ENCODE measurements at regions not wholly inside any gene's neighbourhood (a gene's known extent, or its start where the extent isn't known, plus 50 kb on each side); places are given as distances from the start of the nearest gene placed in this dataset.

DNA sequence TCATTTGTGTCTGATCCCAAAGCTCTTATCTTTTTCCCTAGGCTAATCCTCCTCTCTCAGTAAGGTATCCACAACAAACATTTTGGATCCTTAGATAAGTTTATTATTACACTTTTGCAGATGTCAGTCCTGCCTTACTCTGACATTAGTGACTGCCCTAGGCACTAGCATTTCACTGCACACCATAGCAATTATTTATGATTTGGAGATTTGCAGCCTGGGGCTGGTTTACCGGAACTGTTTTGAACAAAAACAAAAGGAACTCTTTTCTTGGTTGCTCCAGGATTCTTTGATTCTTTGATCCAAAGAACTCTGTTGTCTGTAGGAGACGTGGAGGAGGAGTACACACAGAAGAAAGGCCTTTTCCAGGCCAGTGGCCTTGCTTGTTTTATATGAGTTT, 80.4 kb downstream of the EDNRB start:
- H3K36me3 ChIP-seq (ENCODE audit: low read depth, missing control alignments): no peaks in the 10 kb centered on the region
- 75 to 81% methylated on average over 2 of the region's 2 CpGs for WGBS, 2 donors
- no peak for TF ChIP-seq POLR2A (IDR thresholded peaks at IDR 0.05)
- TF ChIP-seq, protein P1, sequence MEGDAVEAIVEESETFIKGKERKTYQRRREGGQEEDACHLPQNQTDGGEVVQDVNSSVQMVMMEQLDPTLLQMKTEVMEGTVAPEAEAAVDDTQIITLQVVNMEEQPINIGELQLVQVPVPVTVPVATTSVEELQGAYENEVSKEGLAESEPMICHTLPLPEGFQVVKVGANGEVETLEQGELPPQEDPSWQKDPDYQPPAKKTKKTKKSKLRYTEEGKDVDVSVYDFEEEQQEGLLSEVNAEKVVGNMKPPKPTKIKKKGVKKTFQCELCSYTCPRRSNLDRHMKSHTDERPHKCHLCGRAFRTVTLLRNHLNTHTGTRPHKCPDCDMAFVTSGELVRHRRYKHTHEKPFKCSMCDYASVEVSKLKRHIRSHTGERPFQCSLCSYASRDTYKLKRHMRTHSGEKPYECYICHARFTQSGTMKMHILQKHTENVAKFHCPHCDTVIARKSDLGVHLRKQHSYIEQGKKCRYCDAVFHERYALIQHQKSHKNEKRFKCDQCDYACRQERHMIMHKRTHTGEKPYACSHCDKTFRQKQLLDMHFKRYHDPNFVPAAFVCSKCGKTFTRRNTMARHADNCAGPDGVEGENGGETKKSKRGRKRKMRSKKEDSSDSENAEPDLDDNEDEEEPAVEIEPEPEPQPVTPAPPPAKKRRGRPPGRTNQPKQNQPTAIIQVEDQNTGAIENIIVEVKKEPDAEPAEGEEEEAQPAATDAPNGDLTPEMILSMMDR (IDR thresholded peaks at IDR 0.05): no peak
- H3K9me3 ChIP-seq: no peaks in the 10 kb centered on the region
- H3K4me1 ChIP-seq: no peaks in the 10 kb centered on the region
- intact Hi-C loops (cut with DNase I; ENCODE audit: low total_unique reads): no loop called here
- no peak overlapping the region for H3K27ac ChIP-seq
- no peaks in the 10 kb centered on the region for H3K27me3 ChIP-seq
- H3K4me3 ChIP-seq: no peak overlapping the region
- no peak for DNase-seq

DNA sequence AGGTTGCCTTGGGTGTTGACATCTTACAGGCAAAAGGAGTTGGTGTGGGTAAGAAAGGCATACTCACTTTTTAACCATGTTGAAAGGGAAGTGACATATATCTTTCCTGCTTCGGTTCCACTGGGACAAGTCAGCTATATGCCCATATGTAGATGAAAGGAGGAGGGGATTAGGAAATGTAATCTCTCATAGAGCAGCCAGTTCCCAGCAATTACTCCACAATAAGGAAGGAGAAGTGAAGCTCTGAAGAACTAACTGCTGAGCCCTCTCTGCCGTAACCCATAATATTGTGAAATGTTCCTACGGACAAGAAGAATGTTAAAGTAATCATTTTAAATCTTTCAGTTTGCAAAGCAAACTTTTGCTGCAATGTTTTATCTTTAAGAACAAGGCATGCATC, 82.2 kb downstream of the EDNRB start:
- Histone ChIP-seq H3K36me3 (ENCODE audit: low read depth, missing control alignments) (no peaks in the 10 kb centered on the region), H3K4me1 (no peaks in the 10 kb centered on the region), H3K27ac (no peak overlapping the region), H3K4me3 (no peak overlapping the region), H3K9me3 (no peaks in the 10 kb centered on the region), H3K27me3 (no peaks in the 10 kb centered on the region)
- WGBS, 2 donors: 84 to 89% methylated on average over 3 of the region's 3 CpGs
- intact Hi-C loops (cut with DNase I; ENCODE audit: low total_unique reads): no loop called here
- no peak for DNase-seq
- no peak for TF ChIP-seq POLR2A (IDR thresholded peaks at IDR 0.05)
- TF ChIP-seq, protein P1 (IDR thresholded peaks at IDR 0.05): no peak

DNA sequence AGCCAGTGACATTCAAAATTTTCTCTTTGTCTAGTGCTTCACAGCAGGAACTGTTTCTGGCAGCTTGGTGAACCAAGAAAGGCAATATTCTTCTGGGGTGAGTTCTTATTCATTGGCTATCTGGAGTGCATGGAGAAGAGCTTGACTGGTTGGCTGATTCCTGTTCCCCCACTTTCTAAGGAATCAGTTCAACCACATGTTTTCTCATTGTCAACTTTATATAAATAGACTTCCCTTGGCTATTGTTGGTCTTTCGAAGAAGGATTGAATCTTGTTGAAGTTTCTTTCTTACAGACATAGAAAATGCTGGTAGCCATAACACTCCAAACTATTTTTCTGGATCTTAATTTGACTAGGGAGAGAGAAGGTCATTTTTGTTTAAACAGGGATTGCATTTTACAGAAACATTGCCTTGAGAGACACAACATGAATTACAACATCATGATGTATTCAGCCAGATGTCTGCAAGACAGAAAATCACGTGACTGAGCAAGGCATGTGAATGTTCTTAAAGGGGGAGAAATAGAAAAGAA, 85.2 kb downstream of the EDNRB start:
- no peak for DNase-seq
- no peak overlapping the region for H3K4me3 ChIP-seq
- H3K36me3 ChIP-seq (ENCODE audit: low read depth, missing control alignments): no peaks in the 10 kb centered on the region
- H3K9me3 ChIP-seq: no peaks in the 10 kb centered on the region
- H3K4me1 ChIP-seq: no peaks in the 10 kb centered on the region
- TF ChIP-seq, protein P1 (IDR thresholded peaks at IDR 0.05): no peak
- TF ChIP-seq POLR2A (IDR thresholded peaks at IDR 0.05): no peak
- intact Hi-C loops (cut with DNase I; ENCODE audit: low total_unique reads): no loop called here
- WGBS, 2 donors: 62% methylated on average over 2 of the region's 2 CpGs
- no peak overlapping the region for H3K27ac ChIP-seq
- H3K27me3 ChIP-seq: no peaks in the 10 kb centered on the region

DNA sequence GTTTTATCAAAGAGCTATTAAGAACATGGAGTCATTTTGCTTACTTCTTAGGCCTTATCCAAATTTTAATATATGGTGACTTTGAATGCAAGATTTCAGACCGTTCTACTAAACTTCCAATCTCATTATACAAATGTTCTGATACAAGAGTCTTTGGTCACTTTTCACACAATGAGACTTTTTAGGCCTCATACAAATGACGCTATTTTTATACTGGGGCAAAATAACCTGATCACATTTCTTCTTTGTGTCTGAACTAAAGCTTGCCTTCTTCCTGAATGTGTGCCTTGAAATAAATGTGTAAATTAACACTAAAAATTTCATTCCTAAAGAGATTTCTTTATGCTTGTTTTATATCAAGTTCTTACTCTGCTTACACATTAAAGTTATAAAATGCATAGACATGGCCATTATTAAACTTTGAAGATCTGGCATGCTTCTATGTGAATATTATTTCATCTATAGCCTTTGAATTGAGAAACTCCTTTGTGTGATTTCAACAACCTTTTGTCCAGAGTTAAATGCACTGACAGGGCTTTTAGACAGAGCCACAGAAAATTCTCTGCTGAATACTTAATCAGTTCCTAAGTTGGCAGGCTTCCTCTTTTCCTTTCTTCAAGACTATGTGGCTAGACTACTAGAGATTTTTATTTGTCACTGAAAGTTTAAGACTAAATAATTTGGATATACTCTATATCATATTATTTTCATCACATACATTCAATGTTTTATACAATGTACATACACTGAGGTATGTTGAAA, 86.1 kb downstream of the EDNRB start:
- Histone ChIP-seq H3K36me3 (ENCODE audit: low read depth, missing control alignments) (no peaks in the 10 kb centered on the region), H3K27me3 (no peaks in the 10 kb centered on the region), H3K9me3 (no peaks in the 10 kb centered on the region), H3K27ac (no peak overlapping the region), H3K4me3 (no peak overlapping the region), H3K4me1 (no peaks in the 10 kb centered on the region)
- WGBS, 2 donors: 84 to 94% methylated on average over 2 of the region's 2 CpGs
- TF ChIP-seq, protein P1 (IDR thresholded peaks at IDR 0.05): no peak
- no peak for TF ChIP-seq POLR2A (IDR thresholded peaks at IDR 0.05)
- intact Hi-C loops (cut with DNase I; ENCODE audit: low total_unique reads): no loop called here
- DNase-seq: no peak

DNA sequence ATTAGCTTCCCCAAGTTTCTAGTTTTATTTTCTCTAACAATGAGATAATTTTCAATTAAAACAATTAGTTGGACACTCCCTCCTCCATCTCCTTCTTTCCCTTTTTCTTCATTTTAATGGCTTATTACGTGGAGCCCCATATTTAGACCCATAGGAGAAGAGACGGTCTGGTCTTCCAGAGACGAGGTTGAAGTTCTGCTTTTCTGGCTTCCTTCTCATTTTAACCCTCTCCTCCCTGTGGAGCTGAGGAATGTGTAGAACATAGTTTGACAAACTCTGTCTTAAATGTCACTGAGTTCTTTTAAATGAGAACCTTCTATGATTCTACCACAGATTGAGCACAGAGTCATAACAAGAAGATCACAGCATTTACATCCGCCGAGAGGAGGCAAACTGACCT, 86.8 kb downstream of the EDNRB start:
- DNase-seq: no peak
- TF ChIP-seq, protein P1 (IDR thresholded peaks at IDR 0.05): no peak
- no peak for TF ChIP-seq POLR2A (IDR thresholded peaks at IDR 0.05)
- Histone ChIP-seq H3K27ac (no peak overlapping the region), H3K9me3 (no peaks in the 10 kb centered on the region), H3K4me1 (no peaks in the 10 kb centered on the region), H3K4me3 (no peak overlapping the region), H3K27me3 (no peaks in the 10 kb centered on the region), H3K36me3 (ENCODE audit: low read depth, missing control alignments) (no peaks in the 10 kb centered on the region)
- intact Hi-C loops (cut with DNase I; ENCODE audit: low total_unique reads): no loop called here
- 84 to 87% methylated on average over 5 of the region's 5 CpGs for WGBS, 2 donors

Data from testis (tissue), 2 donors.